WTC11 (cell line): ENCODE measurements at regions not wholly inside any gene's neighbourhood (a gene's known extent, or its start where the extent isn't known, plus 50 kb on each side); places are given as distances from the start of the nearest gene placed in this dataset.

ENCODE experiments used
- ATAC-seq: fragments of 200-7000 bp; cut with Tn5 transposase; 2 replicates; pipeline ENCODE4 v1.10.0; 2021; ENCODE audit warnings: mild to moderate bottlenecking, moderate library complexity
- CTCF ChIA-PET: fragments of 300-600 bp; sonication (Branson Sonifier 250); formaldehyde crosslinking; loops from one replicate; lab custom pipeline; 2021; ENCODE audit warnings: antibody characterized with exemption; lab: Charles Lee
- POLR2A ChIA-PET: fragments of 350-600 bp; sonication (Branson Sonifier 250); formaldehyde crosslinking; loops from one replicate; lab custom pipeline; 2021; ENCODE audit warnings: antibody characterized with exemption; lab: Charles Lee
- DNase-seq: peaks from one replicate; pipeline ENCODE4 v3.0.0; 2021; ENCODE audit warnings: low spot score
- H3K27ac Mint-ChIP-seq: 2 replicates; pipeline ENCODE4 v1.8.0; 2021; ENCODE audit warnings: mixed read lengths
- H3K27me3 Mint-ChIP-seq: 2 replicates; pipeline ENCODE4 v1.8.0; 2021; ENCODE audit warnings: low read depth, mild to moderate bottlenecking, moderate library complexity, mixed read lengths
- H3K36me3 Mint-ChIP-seq: 2 replicates; pipeline ENCODE4 v1.8.0; 2021; ENCODE audit warnings: mixed read lengths
- H3K4me1 Mint-ChIP-seq: 2 replicates; pipeline ENCODE4 v1.8.0; 2022; ENCODE audit warnings: mixed read lengths
- H3K4me3 Mint-ChIP-seq: 2 replicates; pipeline ENCODE4 v1.8.0; 2021; ENCODE audit warnings: mild to moderate bottlenecking, moderate library complexity, mixed read lengths
- H3K9me3 Mint-ChIP-seq: 2 replicates; pipeline ENCODE4 v1.8.0; 2021; ENCODE audit warnings: mixed read lengths
- E2F1 ChIP-seq: sonication (generic); formaldehyde crosslinking; IDR thresholded peaks from 2 replicates; pipeline ENCODE4 v1.8.0; 2022; ENCODE audit warnings: mild to moderate bottlenecking, missing genetic modification reagents
- ERG ChIP-seq: fragments of 250-450 bp; sonication (Bioruptor Pico); IDR thresholded peaks from 2 replicates; pipeline ENCODE4 v1.8.0; 2021; ENCODE audit warnings: mild to moderate bottlenecking
- ESRRA ChIP-seq: sonication (generic); formaldehyde crosslinking; IDR thresholded peaks from 2 replicates; pipeline ENCODE4 v1.8.1; 2022; ENCODE audit warnings: mild to moderate bottlenecking, missing genetic modification reagents, borderline replicate concordance
- MAX ChIP-seq: sonication (generic); formaldehyde crosslinking; IDR thresholded peaks from 2 replicates; pipeline ENCODE4 v1.8.0; 2022; ENCODE audit warnings: mild to moderate bottlenecking, missing genetic modification reagents
- NFE2L1 ChIP-seq: sonication (generic); formaldehyde crosslinking; IDR thresholded peaks from 2 replicates; pipeline ENCODE4 v1.8.1; 2023; ENCODE audit warnings: missing genetic modification reagents
- OVOL2 ChIP-seq: fragments of 250-450 bp; sonication (Bioruptor Pico); IDR thresholded peaks from 2 replicates; pipeline ENCODE4 v1.9.0; 2021; ENCODE audit warnings: mild to moderate bottlenecking, borderline replicate concordance
- RELA ChIP-seq: sonication (generic); formaldehyde crosslinking; IDR thresholded peaks from 2 replicates; pipeline ENCODE4 v1.8.1; 2022; ENCODE audit warnings: missing genetic modification reagents, mild to moderate bottlenecking, borderline replicate concordance
- SMAD3 ChIP-seq: sonication (generic); formaldehyde crosslinking; IDR thresholded peaks from 2 replicates; pipeline ENCODE4 v1.8.0; 2022; ENCODE audit warnings: missing genetic modification reagents, mild to moderate bottlenecking, borderline replicate concordance
- SMAD4 ChIP-seq: sonication (generic); formaldehyde crosslinking; IDR thresholded peaks from 2 replicates; pipeline ENCODE4 v1.8.0; 2022; ENCODE audit warnings: mild to moderate bottlenecking, missing genetic modification reagents
- STAT6 ChIP-seq: sonication (generic); formaldehyde crosslinking; conservative IDR thresholded peaks from 2 replicates; pipeline ENCODE4 v1.8.1; 2023; ENCODE audit warnings: mild to moderate bottlenecking, low read depth, missing genetic modification reagents, moderate library complexity
- TCF7 ChIP-seq: sonication (generic); formaldehyde crosslinking; IDR thresholded peaks from 2 replicates; pipeline ENCODE4 v1.8.0; 2022; ENCODE audit warnings: mild to moderate bottlenecking, low read depth, missing genetic modification reagents, moderate library complexity
- TP53 ChIP-seq: sonication (generic); formaldehyde crosslinking; IDR thresholded peaks from 2 replicates; pipeline ENCODE4 v1.8.1; 2023; ENCODE audit warnings: mild to moderate bottlenecking, missing genetic modification reagents
- ZNF138 ChIP-seq: sonication (generic); formaldehyde crosslinking; conservative IDR thresholded peaks from 2 replicates; pipeline ENCODE4 v1.8.1; 2022; ENCODE audit warnings: mild to moderate bottlenecking, moderate library complexity, missing genetic modification reagents
- ZNF396 ChIP-seq: fragments of 250-450 bp; sonication (Bioruptor Pico); IDR thresholded peaks from 2 replicates; pipeline ENCODE4 v1.8.0; 2021; ENCODE audit warnings: mild to moderate bottlenecking, moderate library complexity, borderline replicate concordance
- ZNF532 ChIP-seq: fragments of 250-450 bp; sonication (Bioruptor Pico); IDR thresholded peaks from 2 replicates; pipeline ENCODE4 v1.9.0; 2021; ENCODE audit warnings: mild to moderate bottlenecking, borderline replicate concordance
- TF ChIP-seq, protein P1 (sequence below): sonication (generic); formaldehyde crosslinking; IDR thresholded peaks from 2 replicates; pipeline ENCODE4 v1.8.1; 2023; ENCODE audit warnings: mild to moderate bottlenecking, missing genetic modification reagents
- TF ChIP-seq, protein P2 (sequence below): sonication (generic); formaldehyde crosslinking; IDR thresholded peaks from 2 replicates; pipeline ENCODE4 v1.8.1; 2022; ENCODE audit warnings: mild to moderate bottlenecking, missing genetic modification reagents, moderate library complexity, borderline replicate concordance
- TF ChIP-seq, protein P3 (sequence below): sonication (generic); formaldehyde crosslinking; IDR thresholded peaks from 2 replicates; pipeline ENCODE4 v1.8.1; 2023; ENCODE audit warnings: mild to moderate bottlenecking, missing genetic modification reagents, moderate library complexity

DNA sequence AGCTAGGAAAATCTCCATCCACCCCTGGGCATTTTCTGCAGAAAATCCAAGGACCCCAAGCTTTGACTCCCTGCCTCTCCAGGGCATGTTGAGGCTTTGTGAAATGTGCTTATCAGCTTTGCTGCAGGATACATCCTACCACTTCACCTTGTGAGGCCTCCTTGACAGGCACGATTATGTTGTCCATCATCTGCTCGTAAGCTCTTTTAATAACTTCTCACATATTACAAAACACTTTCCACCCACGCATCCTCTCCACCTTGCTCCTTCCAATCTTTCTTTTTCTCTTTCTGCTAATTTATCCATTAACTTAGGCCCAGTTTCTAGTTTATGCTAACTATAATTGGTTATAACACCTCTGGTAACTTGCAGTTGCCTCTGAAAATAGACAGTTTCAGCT lies 147.0 kb upstream of the MTNR1B start:
- Mint-ChIP-seq H3K27me3 (no peaks in the 10 kb centered on the region), H3K9me3 (no peaks in the 10 kb centered on the region; the same call in 1 of the 2 replicates), H3K36me3 (no peaks in the 10 kb centered on the region), H3K27ac (no peak overlapping the region), H3K4me1 (0 out of 2 replicates have a peak, but pooled peaks cover 6% of the 10 kb centered on the region)
- DNase-seq (no peak), ATAC-seq (no peak)
- POLR2A ChIA-PET: no interaction called here
- TF ChIP-seq TP53 (CRISPR knock-in tag): no peak
- TF ChIP-seq, all 79 proteins: peak for 0
- H3K4me3 Mint-ChIP-seq: no peak overlapping the region
- CTCF ChIA-PET: no interaction called here

DNA sequence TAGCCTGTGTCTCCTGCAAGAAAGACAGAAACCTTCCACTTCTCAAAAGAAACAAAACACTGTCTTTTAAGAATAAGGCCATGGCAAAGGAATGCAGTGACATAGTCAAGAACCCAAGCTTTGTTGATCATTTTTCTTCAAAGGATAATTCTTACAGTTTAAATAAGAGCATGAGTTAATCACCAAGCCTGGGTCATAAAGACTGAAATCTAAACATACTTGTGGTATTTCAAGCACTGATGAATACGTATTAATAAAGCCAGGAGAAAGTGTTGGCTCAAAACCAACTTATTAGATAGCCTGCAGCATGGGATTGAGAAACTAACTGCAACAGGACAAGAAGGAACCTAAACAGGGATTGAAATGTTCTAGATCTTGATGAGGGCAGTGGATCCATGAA lies 143.3 kb upstream of the MTNR1B start:
- Mint-ChIP-seq H3K4me1 (peaks cover 26% of the 10 kb centered on the region), H3K9me3 (no peaks in the 10 kb centered on the region), H3K27me3 (no peaks in the 10 kb centered on the region), H3K27ac (no peak overlapping the region), H3K36me3 (no peaks in the 10 kb centered on the region), H3K4me3 (no peak overlapping the region)
- no peak for DNase-seq
- TF ChIP-seq, protein P1, sequence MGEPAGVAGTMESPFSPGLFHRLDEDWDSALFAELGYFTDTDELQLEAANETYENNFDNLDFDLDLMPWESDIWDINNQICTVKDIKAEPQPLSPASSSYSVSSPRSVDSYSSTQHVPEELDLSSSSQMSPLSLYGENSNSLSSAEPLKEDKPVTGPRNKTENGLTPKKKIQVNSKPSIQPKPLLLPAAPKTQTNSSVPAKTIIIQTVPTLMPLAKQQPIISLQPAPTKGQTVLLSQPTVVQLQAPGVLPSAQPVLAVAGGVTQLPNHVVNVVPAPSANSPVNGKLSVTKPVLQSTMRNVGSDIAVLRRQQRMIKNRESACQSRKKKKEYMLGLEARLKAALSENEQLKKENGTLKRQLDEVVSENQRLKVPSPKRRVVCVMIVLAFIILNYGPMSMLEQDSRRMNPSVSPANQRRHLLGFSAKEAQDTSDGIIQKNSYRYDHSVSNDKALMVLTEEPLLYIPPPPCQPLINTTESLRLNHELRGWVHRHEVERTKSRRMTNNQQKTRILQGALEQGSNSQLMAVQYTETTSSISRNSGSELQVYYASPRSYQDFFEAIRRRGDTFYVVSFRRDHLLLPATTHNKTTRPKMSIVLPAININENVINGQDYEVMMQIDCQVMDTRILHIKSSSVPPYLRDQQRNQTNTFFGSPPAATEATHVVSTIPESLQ (CRISPR knock-in tag): no peak
- TF ChIP-seq, protein P2, sequence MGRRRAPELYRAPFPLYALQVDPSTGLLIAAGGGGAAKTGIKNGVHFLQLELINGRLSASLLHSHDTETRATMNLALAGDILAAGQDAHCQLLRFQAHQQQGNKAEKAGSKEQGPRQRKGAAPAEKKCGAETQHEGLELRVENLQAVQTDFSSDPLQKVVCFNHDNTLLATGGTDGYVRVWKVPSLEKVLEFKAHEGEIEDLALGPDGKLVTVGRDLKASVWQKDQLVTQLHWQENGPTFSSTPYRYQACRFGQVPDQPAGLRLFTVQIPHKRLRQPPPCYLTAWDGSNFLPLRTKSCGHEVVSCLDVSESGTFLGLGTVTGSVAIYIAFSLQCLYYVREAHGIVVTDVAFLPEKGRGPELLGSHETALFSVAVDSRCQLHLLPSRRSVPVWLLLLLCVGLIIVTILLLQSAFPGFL (CRISPR knock-in tag): no peak
- no peak for TF ChIP-seq NFE2L1
- no peak for TF ChIP-seq ESRRA
- TF ChIP-seq ERG (CRISPR knock-in tag): no peak
- no peak for TF ChIP-seq STAT6 (CRISPR knock-in tag)
- TF ChIP-seq ZNF138 (CRISPR knock-in tag): no peak
- ChIA-PET CTCF (no interaction called here), POLR2A (no interaction called here)
- ATAC-seq: no peak

- DNase-seq (no peak), ATAC-seq (peak; percentile 41)
- Mint-ChIP-seq H3K9me3 (peaks cover under 1% of the 10 kb centered on the region), H3K4me1 (peaks cover 23% of the 10 kb centered on the region), H3K4me3 (no peak overlapping the region), H3K27me3 (no peaks in the 10 kb centered on the region), H3K27ac (no peak overlapping the region), H3K36me3 (peaks cover 3% of the 10 kb centered on the region; the same call in 1 of the 2 replicates)
- CTCF ChIA-PET: interaction anchor here (0.6 kb wide), 1 partner anchor 10 kb away, joined by 3 read pairs; no protein-coding TSS in a partner anchor
- POLR2A ChIA-PET: no interaction called here
- TF ChIP-seq E2F1 (CRISPR knock-in tag): no peak
- no peak for TF ChIP-seq MAX (CRISPR knock-in tag)
- TF ChIP-seq SMAD3: no peak
- no peak for TF ChIP-seq OVOL2 (CRISPR knock-in tag)
- no peak for TF ChIP-seq TCF7 (CRISPR knock-in tag)
- no peak for TF ChIP-seq ZNF396 (CRISPR knock-in tag)
- no peak for TF ChIP-seq SMAD4 (CRISPR knock-in tag)
- TF ChIP-seq ZNF532 (CRISPR knock-in tag): no peak
- TF ChIP-seq, protein P3, sequence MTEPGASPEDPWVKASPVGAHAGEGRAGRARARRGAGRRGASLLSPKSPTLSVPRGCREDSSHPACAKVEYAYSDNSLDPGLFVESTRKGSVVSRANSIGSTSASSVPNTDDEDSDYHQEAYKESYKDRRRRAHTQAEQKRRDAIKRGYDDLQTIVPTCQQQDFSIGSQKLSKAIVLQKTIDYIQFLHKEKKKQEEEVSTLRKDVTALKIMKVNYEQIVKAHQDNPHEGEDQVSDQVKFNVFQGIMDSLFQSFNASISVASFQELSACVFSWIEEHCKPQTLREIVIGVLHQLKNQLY (CRISPR knock-in tag): no peak
- no peak for TF ChIP-seq RELA
These were observed 142.8 kb upstream of the MTNR1B start for GRCh38 chr11:92826603-92827002.
